Lower leg skin (tissue), 3 donors: ENCODE measurements at regions not wholly inside any gene's neighbourhood (a gene's known extent, or its start where the extent isn't known, plus 50 kb on each side); places are given as distances from the start of the nearest gene placed in this dataset.

ENCODE experiments used
- POLR2A ChIP-seq, 2 donors: fragments of 450-650 bp; IDR thresholded peaks; one replicate each; pipeline ENCODE4 v1.6.1; 2016 to 2017; ENCODE audit warnings: antibody characterized with exemption in 2 of 2, mild to moderate bottlenecking in 1 of 2, moderate library complexity in 1 of 2
- TF ChIP-seq, protein P1 (sequence below), 3 donors: fragments of 450-650 bp; IDR thresholded peaks; one replicate each; pipeline ENCODE4 v1.5.1; 2016; ENCODE audit warnings: antibody characterized with exemption in 3 of 3, mild to moderate bottlenecking in 3 of 3, moderate library complexity in 2 of 3

DNA sequence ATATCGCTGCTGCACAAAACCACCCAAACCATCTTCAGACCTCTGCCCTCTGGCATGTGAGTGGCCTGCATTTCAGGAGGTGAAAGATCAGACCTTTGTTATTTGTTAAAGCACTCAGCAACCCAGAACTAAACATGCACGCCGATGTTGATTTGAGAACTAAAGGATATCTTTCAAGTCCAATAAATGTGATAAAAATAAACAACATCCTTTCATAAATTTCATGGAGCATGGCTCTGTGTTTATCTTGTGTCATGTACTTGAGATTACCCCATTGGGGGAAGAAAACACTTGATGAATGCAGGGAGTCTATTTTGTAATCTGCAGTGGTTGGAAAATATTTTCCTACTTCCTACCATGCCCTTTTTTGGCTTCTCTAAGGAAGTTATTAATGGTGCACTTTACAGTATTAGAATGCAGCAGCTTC is 70.8 kb upstream of the GATA6 start:
- TF ChIP-seq, protein P1, sequence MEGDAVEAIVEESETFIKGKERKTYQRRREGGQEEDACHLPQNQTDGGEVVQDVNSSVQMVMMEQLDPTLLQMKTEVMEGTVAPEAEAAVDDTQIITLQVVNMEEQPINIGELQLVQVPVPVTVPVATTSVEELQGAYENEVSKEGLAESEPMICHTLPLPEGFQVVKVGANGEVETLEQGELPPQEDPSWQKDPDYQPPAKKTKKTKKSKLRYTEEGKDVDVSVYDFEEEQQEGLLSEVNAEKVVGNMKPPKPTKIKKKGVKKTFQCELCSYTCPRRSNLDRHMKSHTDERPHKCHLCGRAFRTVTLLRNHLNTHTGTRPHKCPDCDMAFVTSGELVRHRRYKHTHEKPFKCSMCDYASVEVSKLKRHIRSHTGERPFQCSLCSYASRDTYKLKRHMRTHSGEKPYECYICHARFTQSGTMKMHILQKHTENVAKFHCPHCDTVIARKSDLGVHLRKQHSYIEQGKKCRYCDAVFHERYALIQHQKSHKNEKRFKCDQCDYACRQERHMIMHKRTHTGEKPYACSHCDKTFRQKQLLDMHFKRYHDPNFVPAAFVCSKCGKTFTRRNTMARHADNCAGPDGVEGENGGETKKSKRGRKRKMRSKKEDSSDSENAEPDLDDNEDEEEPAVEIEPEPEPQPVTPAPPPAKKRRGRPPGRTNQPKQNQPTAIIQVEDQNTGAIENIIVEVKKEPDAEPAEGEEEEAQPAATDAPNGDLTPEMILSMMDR (IDR thresholded peaks at IDR 0.05): no peak
- no peak for TF ChIP-seq POLR2A (IDR thresholded peaks at IDR 0.05)
